ENCODE measurements at regions not wholly inside any gene's neighbourhood (a gene's known extent, or its start where the extent isn't known, plus 50 kb on each side); places are given as distances from the start of the nearest gene placed in this dataset.

- no peak for TF ChIP-seq CSDC2 (CRISPR knock-in tag; IDR thresholded peaks at IDR 0.05)
- no peak for TF ChIP-seq ZNF70 (CRISPR knock-in tag; IDR thresholded peaks at IDR 0.05)
- no peak for TF ChIP-seq ZFP3 (CRISPR knock-in tag; IDR thresholded peaks at IDR 0.05)
- TF ChIP-seq, protein P1, sequence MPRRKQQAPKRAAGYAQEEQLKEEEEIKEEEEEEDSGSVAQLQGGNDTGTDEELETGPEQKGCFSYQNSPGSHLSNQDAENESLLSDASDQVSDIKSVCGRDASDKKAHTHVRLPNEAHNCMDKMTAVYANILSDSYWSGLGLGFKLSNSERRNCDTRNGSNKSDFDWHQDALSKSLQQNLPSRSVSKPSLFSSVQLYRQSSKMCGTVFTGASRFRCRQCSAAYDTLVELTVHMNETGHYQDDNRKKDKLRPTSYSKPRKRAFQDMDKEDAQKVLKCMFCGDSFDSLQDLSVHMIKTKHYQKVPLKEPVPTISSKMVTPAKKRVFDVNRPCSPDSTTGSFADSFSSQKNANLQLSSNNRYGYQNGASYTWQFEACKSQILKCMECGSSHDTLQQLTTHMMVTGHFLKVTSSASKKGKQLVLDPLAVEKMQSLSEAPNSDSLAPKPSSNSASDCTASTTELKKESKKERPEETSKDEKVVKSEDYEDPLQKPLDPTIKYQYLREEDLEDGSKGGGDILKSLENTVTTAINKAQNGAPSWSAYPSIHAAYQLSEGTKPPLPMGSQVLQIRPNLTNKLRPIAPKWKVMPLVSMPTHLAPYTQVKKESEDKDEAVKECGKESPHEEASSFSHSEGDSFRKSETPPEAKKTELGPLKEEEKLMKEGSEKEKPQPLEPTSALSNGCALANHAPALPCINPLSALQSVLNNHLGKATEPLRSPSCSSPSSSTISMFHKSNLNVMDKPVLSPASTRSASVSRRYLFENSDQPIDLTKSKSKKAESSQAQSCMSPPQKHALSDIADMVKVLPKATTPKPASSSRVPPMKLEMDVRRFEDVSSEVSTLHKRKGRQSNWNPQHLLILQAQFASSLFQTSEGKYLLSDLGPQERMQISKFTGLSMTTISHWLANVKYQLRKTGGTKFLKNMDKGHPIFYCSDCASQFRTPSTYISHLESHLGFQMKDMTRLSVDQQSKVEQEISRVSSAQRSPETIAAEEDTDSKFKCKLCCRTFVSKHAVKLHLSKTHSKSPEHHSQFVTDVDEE (CRISPR knock-in tag; IDR thresholded peaks at IDR 0.05), result no peak
- no peak for TF ChIP-seq ZNF565 (CRISPR knock-in tag; conservative IDR thresholded peaks at IDR 0.05; ENCODE audit: low read depth)
- TF ChIP-seq GLIS3 (CRISPR knock-in tag; IDR thresholded peaks at IDR 0.05), result no peak
- TF ChIP-seq ZNF8 (CRISPR knock-in tag; IDR thresholded peaks at IDR 0.05), result no peak
- no peak for TF ChIP-seq POU6F1 (CRISPR knock-in tag; IDR thresholded peaks at IDR 0.05; ENCODE audit: borderline replicate concordance, low read depth)
- TF ChIP-seq ZFP30 (CRISPR knock-in tag; IDR thresholded peaks at IDR 0.05), result no peak
- no peak for TF ChIP-seq RARB (CRISPR knock-in tag; IDR thresholded peaks at IDR 0.05)
- no peak for ATAC-seq
These were observed 143.5 kb upstream of the NCKAP5 start for GRCh38 chr2:133711806-133712205.

- TF ChIP-seq OSR1 (CRISPR knock-in tag; IDR thresholded peaks at IDR 0.05), result no peak
- TF ChIP-seq CREB5 (CRISPR knock-in tag; IDR thresholded peaks at IDR 0.05; ENCODE audit: low read depth), result no peak
- TF ChIP-seq, protein P2, sequence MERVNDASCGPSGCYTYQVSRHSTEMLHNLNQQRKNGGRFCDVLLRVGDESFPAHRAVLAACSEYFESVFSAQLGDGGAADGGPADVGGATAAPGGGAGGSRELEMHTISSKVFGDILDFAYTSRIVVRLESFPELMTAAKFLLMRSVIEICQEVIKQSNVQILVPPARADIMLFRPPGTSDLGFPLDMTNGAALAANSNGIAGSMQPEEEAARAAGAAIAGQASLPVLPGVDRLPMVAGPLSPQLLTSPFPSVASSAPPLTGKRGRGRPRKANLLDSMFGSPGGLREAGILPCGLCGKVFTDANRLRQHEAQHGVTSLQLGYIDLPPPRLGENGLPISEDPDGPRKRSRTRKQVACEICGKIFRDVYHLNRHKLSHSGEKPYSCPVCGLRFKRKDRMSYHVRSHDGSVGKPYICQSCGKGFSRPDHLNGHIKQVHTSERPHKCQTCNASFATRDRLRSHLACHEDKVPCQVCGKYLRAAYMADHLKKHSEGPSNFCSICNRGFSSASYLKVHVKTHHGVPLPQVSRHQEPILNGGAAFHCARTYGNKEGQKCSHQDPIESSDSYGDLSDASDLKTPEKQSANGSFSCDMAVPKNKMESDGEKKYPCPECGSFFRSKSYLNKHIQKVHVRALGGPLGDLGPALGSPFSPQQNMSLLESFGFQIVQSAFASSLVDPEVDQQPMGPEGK (CRISPR knock-in tag; IDR thresholded peaks at IDR 0.05; ENCODE audit: borderline replicate concordance), result no peak
- TF ChIP-seq CSDC2 (CRISPR knock-in tag; IDR thresholded peaks at IDR 0.05), result no peak
- TF ChIP-seq ZNF70 (CRISPR knock-in tag; IDR thresholded peaks at IDR 0.05), result no peak
- TF ChIP-seq PPARA (CRISPR knock-in tag; IDR thresholded peaks at IDR 0.05; ENCODE audit: borderline replicate concordance), result no peak
- no peak for ATAC-seq
These were observed 144.1 kb upstream of the NCKAP5 start for GRCh38 chr2:133712369-133712768.

DNA sequence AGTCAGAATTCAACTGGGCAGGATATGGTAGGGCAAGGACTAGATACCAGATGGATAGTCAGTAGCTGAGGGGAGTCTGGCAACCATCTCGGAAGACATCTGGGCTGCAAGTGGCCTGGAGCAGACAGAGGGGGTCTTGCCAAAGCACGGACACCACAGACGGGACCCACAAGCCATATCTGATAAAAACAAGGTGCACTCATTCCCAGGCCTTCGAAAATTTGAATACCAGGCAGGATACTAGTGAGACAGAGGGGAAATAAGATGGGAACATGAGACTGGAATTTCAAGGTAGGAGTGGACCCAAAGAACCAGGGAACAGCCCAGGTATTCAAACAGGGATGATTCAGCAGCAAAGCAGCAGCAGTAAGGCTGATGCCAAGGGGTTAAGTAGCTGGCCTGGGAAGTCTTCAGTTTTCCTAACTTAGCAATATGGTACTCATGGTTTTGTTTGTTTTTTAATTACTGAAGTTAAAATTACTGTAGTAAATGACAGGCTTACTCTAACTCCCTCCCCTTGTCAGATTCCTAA lies 144.9 kb upstream of the NCKAP5 start:
- TF ChIP-seq TOX (CRISPR knock-in tag; IDR thresholded peaks at IDR 0.05; ENCODE audit: borderline replicate concordance) (no peak), CREB5 (CRISPR knock-in tag; IDR thresholded peaks at IDR 0.05; ENCODE audit: low read depth) (no peak), OSR1 (CRISPR knock-in tag; IDR thresholded peaks at IDR 0.05) (no peak), GLIS3 (CRISPR knock-in tag; IDR thresholded peaks at IDR 0.05) (no peak), CSRNP3 (CRISPR knock-in tag; IDR thresholded peaks at IDR 0.05) (no peak), POU6F1 (CRISPR knock-in tag; IDR thresholded peaks at IDR 0.05; ENCODE audit: borderline replicate concordance, low read depth) (no peak)
- no peak for ATAC-seq

Data from SK-N-SH treated with all-trans-retinoic acid at 6 μM for 48 hours (cell line).